Liver (tissue), 8 donors: ENCODE measurements at regions not wholly inside any gene's neighbourhood (a gene's known extent, or its start where the extent isn't known, plus 50 kb on each side); places are given as distances from the start of the nearest gene placed in this dataset.

Source experiments
- DNase-seq: peaks from one replicate; pipeline ENCODE4 v3.0.0-alpha.2; 2017; ENCODE audit warnings: low spot score
- H3K27ac ChIP-seq, 2 donors: one replicate each; pipeline ENCODE4 v1.7.0; 2013; ENCODE audit warnings: inconsistent platforms in 2 of 2, low read length in 2 of 2, control low read depth in 1 of 2, low read depth in 1 of 2, mild to moderate bottlenecking in 1 of 2
- H3K27me3 ChIP-seq, 4 donors: one replicate each; pipeline versions ENCODE4 v1.6.1 to v1.7.0; 2013; ENCODE audit warnings: low read length in 3 of 4, inconsistent platforms in 1 of 4, mild to moderate bottlenecking in 1 of 4, moderate library complexity in 1 of 4; ENCODE audit not compliant: control insufficient read depth in 4 of 4, insufficient read depth in 4 of 4
- H3K36me3 ChIP-seq, 4 donors: one replicate each; pipeline versions ENCODE4 v1.6.1 to v1.7.0; 2013; ENCODE audit warnings: low read length in 3 of 4, mild to moderate bottlenecking in 3 of 4, low read depth in 1 of 4, moderate library complexity in 1 of 4; ENCODE audit not compliant: control insufficient read depth in 4 of 4, insufficient read depth in 3 of 4
- H3K4me1 ChIP-seq, 4 donors: one replicate each; pipeline versions ENCODE4 v1.6.1 to v1.7.0; 2013; ENCODE audit warnings: low read length in 3 of 4, mild to moderate bottlenecking in 3 of 4, moderate library complexity in 1 of 4; ENCODE audit not compliant: control insufficient read depth in 4 of 4, insufficient read depth in 4 of 4
- H3K4me3 ChIP-seq, 3 donors: one replicate each; pipeline versions ENCODE4 v1.6.1 to v1.7.0; 2013; ENCODE audit warnings: low read length in 3 of 3, control low read depth in 1 of 3, low read depth in 1 of 3, mild to moderate bottlenecking in 1 of 3
- H3K9ac ChIP-seq, 2 donors: one replicate each; pipeline ENCODE4 v1.7.0; 2013; ENCODE audit warnings: low read length in 2 of 2, mild to moderate bottlenecking in 2 of 2, moderate library complexity in 2 of 2, control low read depth in 1 of 2, low read depth in 1 of 2
- H3K9me3 ChIP-seq, 4 donors: one replicate each; pipeline versions ENCODE4 v1.6.1 to v1.7.0; 2013; ENCODE audit warnings: low read length in 3 of 4; ENCODE audit not compliant: control insufficient read depth in 4 of 4
- ATF3 ChIP-seq: IDR thresholded peaks from 2 replicates; pipeline ENCODE4 v1.6.1; 2016; ENCODE audit warnings: antibody characterized with exemption
- CTCF ChIP-seq: fragments of 150-350 bp; IDR thresholded peaks from 2 replicates; pipeline ENCODE4 v1.5.1; 2017; ENCODE audit warnings: improper control_type of control experiment, low read depth, low read length; ENCODE audit not compliant: missing input control
- EGR1 ChIP-seq, 2 donors: IDR thresholded peaks; 2 replicates each; pipeline ENCODE4 v1.6.1; 2016 to 2018; ENCODE audit warnings: antibody characterized with exemption in 2 of 2, low read depth in 2 of 2
- FOXA1 ChIP-seq: IDR thresholded peaks from 2 replicates; pipeline ENCODE4 v1.6.1; 2016; ENCODE audit warnings: antibody characterized with exemption
- FOXA2 ChIP-seq: IDR thresholded peaks from 2 replicates; pipeline ENCODE4 v1.6.1; 2016; ENCODE audit warnings: antibody characterized with exemption
- GABPA ChIP-seq, 2 donors: IDR thresholded peaks in 1 of 2; conservative IDR thresholded peaks in 1 of 2; 2 replicates each; pipeline ENCODE4 v1.6.1; 2016; ENCODE audit warnings: antibody characterized with exemption in 2 of 2, mild to moderate bottlenecking in 1 of 2, moderate library complexity in 1 of 2
- HNF4A ChIP-seq, 2 donors: conservative IDR thresholded peaks; 2 replicates each; pipeline ENCODE4 v1.6.1; 2016; ENCODE audit warnings: antibody characterized with exemption in 2 of 2, mild to moderate bottlenecking in 2 of 2
- HNF4G ChIP-seq: IDR thresholded peaks from 2 replicates; pipeline ENCODE4 v1.6.1; 2016; ENCODE audit warnings: antibody characterized with exemption
- JUND ChIP-seq, 2 donors: IDR thresholded peaks; 2 replicates each; pipeline ENCODE4 v1.6.1; 2016; ENCODE audit warnings: antibody characterized with exemption in 2 of 2
- MAX ChIP-seq: IDR thresholded peaks from 2 replicates; pipeline ENCODE4 v1.6.1; 2016; ENCODE audit warnings: antibody characterized with exemption
- NR2F2 ChIP-seq: IDR thresholded peaks from 2 replicates; pipeline ENCODE4 v1.6.1; 2016; ENCODE audit warnings: antibody characterized with exemption
- RAD21 ChIP-seq, 2 donors: IDR thresholded peaks; 2 replicates each; pipeline ENCODE4 v1.6.1; 2016; ENCODE audit warnings: antibody characterized with exemption in 2 of 2, mild to moderate bottlenecking in 2 of 2
- RXRA ChIP-seq, 2 donors: IDR thresholded peaks; 2 replicates each; pipeline ENCODE4 v1.6.1; 2017 to 2018; ENCODE audit warnings: antibody characterized with exemption in 2 of 2, mild to moderate bottlenecking in 1 of 2
- SP1 ChIP-seq: IDR thresholded peaks from 2 replicates; pipeline ENCODE4 v1.6.1; 2018; ENCODE audit warnings: antibody characterized with exemption, mild to moderate bottlenecking
- TAF1 ChIP-seq: conservative IDR thresholded peaks from 2 replicates; pipeline ENCODE4 v1.6.1; 2016; ENCODE audit warnings: antibody characterized with exemption, mild to moderate bottlenecking
- YY1 ChIP-seq: IDR thresholded peaks from 2 replicates; pipeline ENCODE4 v1.6.1; 2016; ENCODE audit warnings: antibody characterized with exemption, mild to moderate bottlenecking
- WGBS: extraction: QIAGEN DNeasy Blood & Tissue Kit; methylation state at CpG from one replicate; pipeline ENCODE4 v1.1.7; 2013; 5-methylcytosine and 5-hydroxymethylcytosine counted together
- TF ChIP-seq, protein P1 (sequence below): IDR thresholded peaks from 2 replicates; pipeline ENCODE4 v1.6.1; 2016; ENCODE audit warnings: antibody characterized with exemption, mild to moderate bottlenecking
- TF ChIP-seq, protein P2 (sequence below): IDR thresholded peaks from 2 replicates; pipeline ENCODE4 v1.6.1; 2016; ENCODE audit warnings: antibody characterized with exemption
- donor health status: healthy.
- donor health status: healthy.
- donor health status: healthy.
- donor health status: healthy.
- donor health status: healthy.

GRCh38 chr3:101167376-101167775 is 153.0 kb downstream of the IMPG2 start (continued):
- TF ChIP-seq FOXA1, result no peak

GRCh38 chr3:101166150-101166549 is 154.2 kb downstream of the IMPG2 start:
- no peak overlapping the region for H3K4me3 ChIP-seq
- H3K9ac ChIP-seq, result no peak overlapping the region
- no peak overlapping the region for H3K27ac ChIP-seq
- TF ChIP-seq, protein P1, sequence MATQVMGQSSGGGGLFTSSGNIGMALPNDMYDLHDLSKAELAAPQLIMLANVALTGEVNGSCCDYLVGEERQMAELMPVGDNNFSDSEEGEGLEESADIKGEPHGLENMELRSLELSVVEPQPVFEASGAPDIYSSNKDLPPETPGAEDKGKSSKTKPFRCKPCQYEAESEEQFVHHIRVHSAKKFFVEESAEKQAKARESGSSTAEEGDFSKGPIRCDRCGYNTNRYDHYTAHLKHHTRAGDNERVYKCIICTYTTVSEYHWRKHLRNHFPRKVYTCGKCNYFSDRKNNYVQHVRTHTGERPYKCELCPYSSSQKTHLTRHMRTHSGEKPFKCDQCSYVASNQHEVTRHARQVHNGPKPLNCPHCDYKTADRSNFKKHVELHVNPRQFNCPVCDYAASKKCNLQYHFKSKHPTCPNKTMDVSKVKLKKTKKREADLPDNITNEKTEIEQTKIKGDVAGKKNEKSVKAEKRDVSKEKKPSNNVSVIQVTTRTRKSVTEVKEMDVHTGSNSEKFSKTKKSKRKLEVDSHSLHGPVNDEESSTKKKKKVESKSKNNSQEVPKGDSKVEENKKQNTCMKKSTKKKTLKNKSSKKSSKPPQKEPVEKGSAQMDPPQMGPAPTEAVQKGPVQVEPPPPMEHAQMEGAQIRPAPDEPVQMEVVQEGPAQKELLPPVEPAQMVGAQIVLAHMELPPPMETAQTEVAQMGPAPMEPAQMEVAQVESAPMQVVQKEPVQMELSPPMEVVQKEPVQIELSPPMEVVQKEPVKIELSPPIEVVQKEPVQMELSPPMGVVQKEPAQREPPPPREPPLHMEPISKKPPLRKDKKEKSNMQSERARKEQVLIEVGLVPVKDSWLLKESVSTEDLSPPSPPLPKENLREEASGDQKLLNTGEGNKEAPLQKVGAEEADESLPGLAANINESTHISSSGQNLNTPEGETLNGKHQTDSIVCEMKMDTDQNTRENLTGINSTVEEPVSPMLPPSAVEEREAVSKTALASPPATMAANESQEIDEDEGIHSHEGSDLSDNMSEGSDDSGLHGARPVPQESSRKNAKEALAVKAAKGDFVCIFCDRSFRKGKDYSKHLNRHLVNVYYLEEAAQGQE, result no peak
- TF ChIP-seq CTCF (no peak), TAF1 (no peak), YY1 (no peak), HNF4G (no peak), EGR1 (IDR thresholded peaks at IDR 0.05; ENCODE audit: low read depth in 2 of 2) (no peak), ATF3 (no peak), MAX (no peak), RXRA (IDR thresholded peaks at IDR 0.05) (no peak), FOXA2 (no peak), FOXA1 (no peak), JUND (IDR thresholded peaks at IDR 0.05) (no peak), RAD21 (IDR thresholded peaks at IDR 0.05) (no peak), SP1 (no peak), NR2F2 (no peak), HNF4A (conservative IDR thresholded peaks at IDR 0.05) (no peak), GABPA (IDR thresholded peaks at IDR 0.05 in 1 of 2, conservative IDR thresholded peaks at IDR 0.05 in 1 of 2) (no peak)
- TF ChIP-seq, protein P2, sequence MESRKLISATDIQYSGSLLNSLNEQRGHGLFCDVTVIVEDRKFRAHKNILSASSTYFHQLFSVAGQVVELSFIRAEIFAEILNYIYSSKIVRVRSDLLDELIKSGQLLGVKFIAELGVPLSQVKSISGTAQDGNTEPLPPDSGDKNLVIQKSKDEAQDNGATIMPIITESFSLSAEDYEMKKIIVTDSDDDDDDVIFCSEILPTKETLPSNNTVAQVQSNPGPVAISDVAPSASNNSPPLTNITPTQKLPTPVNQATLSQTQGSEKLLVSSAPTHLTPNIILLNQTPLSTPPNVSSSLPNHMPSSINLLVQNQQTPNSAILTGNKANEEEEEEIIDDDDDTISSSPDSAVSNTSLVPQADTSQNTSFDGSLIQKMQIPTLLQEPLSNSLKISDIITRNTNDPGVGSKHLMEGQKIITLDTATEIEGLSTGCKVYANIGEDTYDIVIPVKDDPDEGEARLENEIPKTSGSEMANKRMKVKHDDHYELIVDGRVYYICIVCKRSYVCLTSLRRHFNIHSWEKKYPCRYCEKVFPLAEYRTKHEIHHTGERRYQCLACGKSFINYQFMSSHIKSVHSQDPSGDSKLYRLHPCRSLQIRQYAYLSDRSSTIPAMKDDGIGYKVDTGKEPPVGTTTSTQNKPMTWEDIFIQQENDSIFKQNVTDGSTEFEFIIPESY, result no peak
- H3K27me3 ChIP-seq, result no peaks in the 10 kb centered on the region
- DNase-seq, result no peak
- 84% methylated on average over 2 of the region's 2 CpGs for WGBS
- H3K9me3 ChIP-seq, result no peaks in the 10 kb centered on the region
- H3K4me1 ChIP-seq, result no peaks in the 10 kb centered on the region
- no peaks in the 10 kb centered on the region for H3K36me3 ChIP-seq
